ENCODE measurements at regions not wholly inside any gene's neighbourhood (a gene's known extent, or its start where the extent isn't known, plus 50 kb on each side); places are given as distances from the start of the nearest gene placed in this dataset.
A peak's percentile ranks its signal among the peaks of the same experiment; 100 is the strongest.

DNA sequence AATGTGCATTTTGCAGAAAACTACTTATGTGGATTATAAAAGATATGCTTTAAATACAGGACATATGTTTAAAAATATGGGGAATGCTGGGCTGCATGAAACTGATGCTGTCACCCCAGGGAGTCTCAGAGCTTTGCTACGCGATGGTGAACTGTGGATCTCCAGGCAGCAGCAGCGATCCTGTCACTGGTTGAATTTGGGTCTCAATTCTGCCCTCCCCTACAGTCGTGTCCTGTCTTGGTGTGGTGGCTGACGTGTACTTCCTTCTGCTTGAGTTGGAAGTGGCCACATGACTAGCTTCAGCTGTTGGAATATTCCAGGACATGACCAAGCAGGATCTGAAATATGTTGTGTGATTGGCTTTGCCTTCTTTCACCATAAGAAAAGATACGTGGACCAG is 222.9 kb upstream of the AJAP1 start:
- Histone ChIP-seq H3K27ac (ENCODE audit: low read length) (no peak overlapping the region), H3K36me3 (ENCODE audit: control insufficient read depth, low read depth, low read length) (no peaks in the 10 kb centered on the region), H3K4me1 (ENCODE audit: control insufficient read depth, low read depth, low read length) (no peaks in the 10 kb centered on the region), H3K27me3 (ENCODE audit: control insufficient read depth, insufficient read depth, low read length) (no peaks in the 10 kb centered on the region), H3K4me3 (ENCODE audit: low read length) (no peak overlapping the region), H3K9ac (ENCODE audit: low read length) (no peak overlapping the region), H3K9me3 (ENCODE audit: control insufficient read depth, low read depth, low read length) (no peaks in the 10 kb centered on the region)

DNA sequence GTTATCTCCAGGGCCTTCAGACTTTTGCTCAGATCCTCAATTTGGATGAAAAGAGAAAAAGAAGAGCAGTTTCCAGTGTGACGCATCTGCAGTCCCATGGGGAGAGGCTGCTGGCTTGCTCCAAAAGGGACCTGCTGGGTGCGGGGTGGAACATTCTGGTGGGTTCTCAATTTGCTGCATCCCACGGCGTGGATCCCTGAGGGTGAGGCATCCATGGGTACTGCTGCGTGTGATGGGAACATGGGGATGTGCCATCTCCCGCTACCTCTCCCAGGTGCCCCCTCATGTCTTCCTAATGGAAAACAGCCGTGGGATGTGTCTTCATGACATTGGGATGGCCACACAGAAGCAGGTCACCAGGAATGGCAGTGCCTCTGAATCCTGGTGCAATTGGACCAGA is 221.3 kb upstream of the AJAP1 start:
- Histone ChIP-seq H3K9ac (ENCODE audit: low read length) (no peak overlapping the region), H3K27me3 (ENCODE audit: control insufficient read depth, insufficient read depth, low read length) (no peaks in the 10 kb centered on the region), H3K36me3 (ENCODE audit: control insufficient read depth, low read depth, low read length) (no peaks in the 10 kb centered on the region), H3K9me3 (ENCODE audit: control insufficient read depth, low read depth, low read length) (no peaks in the 10 kb centered on the region), H3K27ac (ENCODE audit: low read length) (no peak overlapping the region), H3K4me3 (ENCODE audit: low read length) (no peak overlapping the region), H3K4me1 (ENCODE audit: control insufficient read depth, low read depth, low read length) (no peaks in the 10 kb centered on the region)

DNA sequence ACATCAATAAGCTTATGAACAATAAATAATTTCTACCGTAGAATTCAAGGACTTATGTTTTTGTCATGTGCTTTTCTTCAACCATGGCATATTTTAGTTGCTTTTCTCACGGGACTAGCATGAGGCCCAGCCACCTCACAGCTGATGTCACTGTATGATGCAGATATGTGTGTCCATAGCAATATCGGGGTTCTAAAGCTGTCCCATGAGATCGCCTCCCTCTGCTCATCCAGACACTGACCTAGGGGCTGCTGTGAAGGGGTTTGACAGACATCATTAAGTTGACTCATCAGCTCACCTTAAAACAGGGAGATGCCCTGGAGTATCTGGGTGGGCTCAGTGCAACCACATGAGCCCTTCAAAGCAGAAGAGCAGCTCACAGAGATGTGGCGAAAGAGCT is 210.3 kb upstream of the AJAP1 start:
- H3K9ac ChIP-seq (ENCODE audit: low read length): no peak overlapping the region
- no peaks in the 10 kb centered on the region for H3K27me3 ChIP-seq (ENCODE audit: control insufficient read depth, insufficient read depth, low read length)
- no peak overlapping the region for H3K4me3 ChIP-seq (ENCODE audit: low read length)
- H3K27ac ChIP-seq (ENCODE audit: low read length): no peak overlapping the region
- H3K36me3 ChIP-seq (ENCODE audit: control insufficient read depth, low read depth, low read length): no peaks in the 10 kb centered on the region
- no peaks in the 10 kb centered on the region for H3K9me3 ChIP-seq (ENCODE audit: control insufficient read depth, low read depth, low read length)
- H3K4me1 ChIP-seq (ENCODE audit: control insufficient read depth, low read depth, low read length): peaks cover 18% of the 10 kb centered on the region

DNA sequence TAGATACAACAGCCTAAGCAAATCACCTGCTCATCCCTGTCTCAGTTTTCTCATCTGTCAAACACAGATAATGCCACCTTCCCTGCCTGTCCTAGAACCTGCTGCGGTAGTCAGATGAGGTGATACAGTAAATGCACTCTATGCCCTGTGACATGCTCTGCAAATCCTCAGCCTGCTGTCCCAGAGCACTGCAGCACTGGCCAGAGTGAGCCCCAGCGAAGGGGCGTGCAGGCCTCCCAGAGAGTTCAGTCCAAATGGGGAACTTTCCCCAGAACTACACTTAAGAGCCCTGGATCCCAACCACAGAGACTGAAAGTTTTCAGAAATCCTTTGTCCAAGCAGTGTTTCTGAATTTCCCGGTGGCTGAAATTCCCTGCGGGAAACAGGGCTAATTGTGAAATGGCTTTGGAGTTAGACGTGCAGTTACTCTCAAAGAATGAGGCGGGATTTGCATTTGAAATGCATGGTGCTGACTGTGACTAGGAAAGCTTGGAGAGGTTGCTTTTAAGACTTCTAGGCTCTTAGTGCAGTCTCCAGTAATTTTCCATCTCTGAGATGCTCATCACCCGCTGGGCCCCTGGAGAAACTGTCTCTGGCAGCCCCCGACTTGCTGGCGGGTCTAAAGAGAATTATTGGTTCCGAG is 206.5 kb upstream of the AJAP1 start:
- no peak overlapping the region for H3K9ac ChIP-seq (ENCODE audit: low read length)
- no peaks in the 10 kb centered on the region for H3K36me3 ChIP-seq (ENCODE audit: control insufficient read depth, low read depth, low read length)

DNA sequence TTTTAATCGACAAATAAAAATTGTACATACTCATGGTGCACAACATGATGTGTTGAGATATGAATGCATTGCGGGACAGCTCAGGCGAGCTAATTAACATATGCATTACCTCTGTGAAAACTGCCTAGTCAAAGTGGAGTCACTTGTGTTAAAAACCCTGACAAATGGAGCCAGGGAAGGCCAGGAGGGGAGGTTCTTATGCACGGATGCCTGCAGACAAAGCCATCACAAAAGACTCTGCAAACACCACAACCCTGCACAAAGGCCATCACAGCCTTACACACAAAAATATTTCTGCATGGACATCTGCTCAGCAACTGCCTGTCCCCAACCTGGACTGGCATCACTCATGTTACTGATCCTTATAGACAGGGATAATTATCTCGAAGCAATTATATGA is 204.4 kb upstream of the AJAP1 start:
- no peaks in the 10 kb centered on the region for H3K27me3 ChIP-seq (ENCODE audit: control insufficient read depth, insufficient read depth, low read length)
- H3K4me1 ChIP-seq (ENCODE audit: control insufficient read depth, low read depth, low read length): peaks cover 23% of the 10 kb centered on the region
- no peaks in the 10 kb centered on the region for H3K36me3 ChIP-seq (ENCODE audit: control insufficient read depth, low read depth, low read length)
- no peaks in the 10 kb centered on the region for H3K9me3 ChIP-seq (ENCODE audit: control insufficient read depth, low read depth, low read length)
- H3K4me3 ChIP-seq (ENCODE audit: low read length): no peak overlapping the region
- no peak overlapping the region for H3K9ac ChIP-seq (ENCODE audit: low read length)
- no peak overlapping the region for H3K27ac ChIP-seq (ENCODE audit: low read length)

More for the DNA sequence above, 206.5 kb upstream of the AJAP1 start:
- Histone ChIP-seq H3K4me1 (ENCODE audit: control insufficient read depth, low read depth, low read length) (peaks cover 23% of the 10 kb centered on the region), H3K27me3 (ENCODE audit: control insufficient read depth, insufficient read depth, low read length) (no peaks in the 10 kb centered on the region), H3K9me3 (ENCODE audit: control insufficient read depth, low read depth, low read length) (no peaks in the 10 kb centered on the region), H3K4me3 (ENCODE audit: low read length) (peak overlapping the region; percentile 15), H3K27ac (ENCODE audit: low read length) (no peak overlapping the region)

DNA sequence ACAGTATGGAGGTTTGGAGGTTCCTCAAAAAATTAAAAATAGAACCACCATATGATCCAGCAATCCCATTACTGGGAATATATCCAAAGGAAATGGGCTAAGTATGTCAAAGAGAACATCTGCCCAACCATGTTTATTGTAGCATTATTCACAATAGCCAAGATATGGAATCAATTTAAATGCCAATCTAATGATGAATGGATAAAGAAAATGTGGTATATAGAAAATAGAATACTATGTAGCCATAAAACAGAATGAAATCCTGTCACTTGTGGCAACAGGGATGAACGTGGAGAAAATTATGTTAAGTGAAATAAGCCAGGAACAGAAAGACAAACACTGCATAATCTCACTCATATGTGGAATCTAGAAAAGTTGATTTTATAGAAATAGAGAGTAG is 201.7 kb upstream of the AJAP1 start:
- Histone ChIP-seq H3K9ac (ENCODE audit: low read length) (no peak overlapping the region), H3K9me3 (ENCODE audit: control insufficient read depth, low read depth, low read length) (no peaks in the 10 kb centered on the region), H3K36me3 (ENCODE audit: control insufficient read depth, low read depth, low read length) (no peaks in the 10 kb centered on the region), H3K4me1 (ENCODE audit: control insufficient read depth, low read depth, low read length) (peaks cover 19% of the 10 kb centered on the region), H3K27ac (ENCODE audit: low read length) (no peak overlapping the region), H3K4me3 (ENCODE audit: low read length) (no peak overlapping the region), H3K27me3 (ENCODE audit: control insufficient read depth, insufficient read depth, low read length) (no peaks in the 10 kb centered on the region)

DNA sequence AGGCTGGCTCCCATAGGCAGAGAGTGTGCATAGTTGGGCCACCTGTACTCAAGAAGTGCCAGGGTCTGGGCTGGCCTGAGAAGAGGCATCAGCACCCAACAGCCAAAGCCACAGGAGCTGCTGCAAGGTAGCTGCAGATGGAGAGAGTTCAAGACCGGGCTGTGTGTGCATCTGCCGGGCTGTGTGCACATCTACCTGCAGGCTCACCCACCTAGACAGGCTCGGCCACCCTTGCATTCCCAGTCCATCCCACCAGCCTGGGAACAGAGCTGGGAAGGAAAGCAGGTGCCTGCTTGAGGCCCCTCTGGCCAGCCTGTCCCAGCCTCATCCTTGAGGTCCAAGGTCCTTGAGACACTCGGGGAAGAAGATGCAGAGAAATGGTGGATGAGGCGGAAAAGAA is 194.4 kb upstream of the AJAP1 start:
- Histone ChIP-seq H3K27ac (ENCODE audit: low read length) (no peak overlapping the region), H3K36me3 (ENCODE audit: control insufficient read depth, low read depth, low read length) (no peaks in the 10 kb centered on the region), H3K9ac (ENCODE audit: low read length) (no peak overlapping the region), H3K9me3 (ENCODE audit: control insufficient read depth, low read depth, low read length) (no peaks in the 10 kb centered on the region), H3K4me3 (ENCODE audit: low read length) (no peak overlapping the region), H3K4me1 (ENCODE audit: control insufficient read depth, low read depth, low read length) (no peaks in the 10 kb centered on the region), H3K27me3 (ENCODE audit: control insufficient read depth, insufficient read depth, low read length) (no peaks in the 10 kb centered on the region)

DNA sequence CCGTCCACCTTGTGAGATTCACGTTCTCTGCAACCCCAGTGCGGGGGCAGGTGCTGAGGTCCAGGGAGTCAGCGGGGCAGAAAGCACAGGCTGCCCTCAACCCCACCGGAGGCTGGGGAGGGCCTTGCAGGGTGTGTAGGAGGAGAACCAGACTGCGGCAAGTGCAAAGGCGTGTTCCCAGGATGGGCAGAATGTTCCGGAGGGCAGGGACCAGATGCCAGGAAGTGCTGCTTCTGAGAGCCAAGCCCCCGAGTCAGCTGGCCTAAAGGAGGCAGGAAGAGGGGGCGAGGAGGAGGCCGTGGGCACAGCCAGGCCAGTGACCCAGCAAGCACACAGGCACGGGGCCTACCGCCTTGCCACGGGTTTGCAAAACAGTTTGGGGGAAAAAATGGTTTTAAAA is 193.8 kb upstream of the AJAP1 start:
- no peaks in the 10 kb centered on the region for H3K4me1 ChIP-seq (ENCODE audit: control insufficient read depth, low read depth, low read length)
- no peaks in the 10 kb centered on the region for H3K9me3 ChIP-seq (ENCODE audit: control insufficient read depth, low read depth, low read length)
- no peak overlapping the region for H3K4me3 ChIP-seq (ENCODE audit: low read length)
- no peaks in the 10 kb centered on the region for H3K27me3 ChIP-seq (ENCODE audit: control insufficient read depth, insufficient read depth, low read length)
- H3K36me3 ChIP-seq (ENCODE audit: control insufficient read depth, low read depth, low read length): no peaks in the 10 kb centered on the region
- no peak overlapping the region for H3K27ac ChIP-seq (ENCODE audit: low read length)
- H3K9ac ChIP-seq (ENCODE audit: low read length): no peak overlapping the region

DNA sequence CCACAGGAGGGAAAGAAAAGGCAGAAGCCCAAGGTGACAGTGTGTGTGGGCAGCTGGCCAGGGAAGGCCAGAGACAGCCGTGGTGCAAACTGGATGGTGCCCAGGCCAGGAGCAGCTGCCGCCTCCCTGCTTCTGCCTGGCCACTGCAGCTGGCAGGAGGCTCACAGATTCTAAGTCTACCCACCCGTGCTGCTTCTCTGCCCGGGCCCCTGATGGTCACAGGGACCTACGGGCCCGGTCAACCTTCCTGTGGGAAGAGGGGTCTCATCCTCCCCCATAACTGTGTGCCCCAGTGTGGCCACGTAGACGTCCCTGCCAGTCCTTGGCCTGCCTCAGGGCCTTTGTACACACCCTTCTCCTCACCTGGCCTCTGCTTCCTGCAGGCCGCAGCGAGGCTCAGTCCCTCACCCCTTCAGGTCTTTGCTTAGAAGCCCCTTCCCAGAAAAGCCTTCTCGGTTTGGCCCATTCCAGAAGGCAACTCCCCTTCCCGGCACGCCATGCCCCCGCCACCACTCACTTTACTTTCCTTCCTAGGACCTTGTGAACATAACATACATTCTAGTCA is 192.6 kb upstream of the AJAP1 start:
- Histone ChIP-seq H3K4me3 (ENCODE audit: low read length) (no peak overlapping the region), H3K4me1 (ENCODE audit: control insufficient read depth, low read depth, low read length) (no peaks in the 10 kb centered on the region), H3K36me3 (ENCODE audit: control insufficient read depth, low read depth, low read length) (no peaks in the 10 kb centered on the region), H3K9ac (ENCODE audit: low read length) (no peak overlapping the region), H3K9me3 (ENCODE audit: control insufficient read depth, low read depth, low read length) (no peaks in the 10 kb centered on the region), H3K27me3 (ENCODE audit: control insufficient read depth, insufficient read depth, low read length) (no peaks in the 10 kb centered on the region), H3K27ac (ENCODE audit: low read length) (no peak overlapping the region)

DNA sequence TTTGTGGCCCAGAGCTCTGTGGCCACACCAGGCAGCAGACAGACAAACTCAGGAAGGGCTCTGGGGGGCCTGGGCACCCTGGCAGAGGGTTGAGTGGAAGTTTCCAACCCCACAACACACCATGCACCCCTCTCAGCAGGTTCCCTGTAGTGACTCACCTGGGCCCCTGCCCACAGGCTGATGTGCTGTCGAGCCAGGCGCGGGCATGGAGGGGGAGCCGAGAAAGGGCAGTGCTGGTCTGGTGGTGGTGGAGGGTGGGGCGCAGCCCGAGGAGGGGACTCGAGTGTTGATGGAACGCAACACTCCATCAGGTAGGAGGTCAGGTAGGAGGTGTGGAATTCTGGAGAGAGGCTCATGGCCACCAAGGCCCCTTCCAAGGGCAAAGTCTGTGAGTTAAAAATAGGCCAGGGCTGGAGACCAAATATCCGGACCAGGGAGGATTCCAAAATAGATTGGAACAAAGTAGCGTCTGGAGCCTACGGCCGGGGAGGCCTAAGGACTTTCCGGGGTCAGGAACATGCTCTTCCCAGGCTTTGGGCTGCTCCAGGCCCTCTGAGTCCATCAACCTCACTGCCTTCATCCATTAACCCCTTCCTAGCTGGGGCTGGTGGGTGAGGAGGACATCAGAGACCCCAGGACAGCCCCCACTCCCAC is 191.5 kb upstream of the AJAP1 start:
- Histone ChIP-seq H3K4me1 (ENCODE audit: control insufficient read depth, low read depth, low read length) (no peaks in the 10 kb centered on the region), H3K9ac (ENCODE audit: low read length) (no peak overlapping the region), H3K36me3 (ENCODE audit: control insufficient read depth, low read depth, low read length) (no peaks in the 10 kb centered on the region), H3K4me3 (ENCODE audit: low read length) (no peak overlapping the region), H3K9me3 (ENCODE audit: control insufficient read depth, low read depth, low read length) (no peaks in the 10 kb centered on the region), H3K27me3 (ENCODE audit: control insufficient read depth, insufficient read depth, low read length) (no peaks in the 10 kb centered on the region), H3K27ac (ENCODE audit: low read length) (no peak overlapping the region)

DNA sequence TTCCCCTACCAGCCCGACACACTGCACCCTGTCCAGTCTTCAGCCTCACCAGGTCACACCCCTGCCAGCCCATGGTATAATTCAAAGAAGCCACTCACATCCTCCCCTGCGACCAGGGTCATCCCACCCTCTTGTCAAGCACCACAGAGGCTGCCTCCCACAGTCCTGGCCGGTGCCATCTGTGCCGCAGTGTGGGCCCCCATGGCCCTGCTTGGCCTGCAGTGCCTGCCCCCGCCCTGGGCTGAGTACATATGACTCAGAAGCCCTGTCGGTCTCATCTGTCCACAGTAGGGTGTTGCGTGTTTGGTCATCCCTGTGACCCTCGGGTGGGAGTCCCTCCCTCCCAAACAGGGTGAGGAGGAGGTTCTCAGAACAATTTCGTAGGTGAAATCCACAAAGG is 190.8 kb upstream of the AJAP1 start:
- no peak overlapping the region for H3K9ac ChIP-seq (ENCODE audit: low read length)
- H3K4me3 ChIP-seq (ENCODE audit: low read length): no peak overlapping the region
- H3K27ac ChIP-seq (ENCODE audit: low read length): no peak overlapping the region
- no peaks in the 10 kb centered on the region for H3K36me3 ChIP-seq (ENCODE audit: control insufficient read depth, low read depth, low read length)
- H3K4me1 ChIP-seq (ENCODE audit: control insufficient read depth, low read depth, low read length): no peaks in the 10 kb centered on the region
- H3K9me3 ChIP-seq (ENCODE audit: control insufficient read depth, low read depth, low read length): no peaks in the 10 kb centered on the region
- H3K27me3 ChIP-seq (ENCODE audit: control insufficient read depth, insufficient read depth, low read length): no peaks in the 10 kb centered on the region

DNA sequence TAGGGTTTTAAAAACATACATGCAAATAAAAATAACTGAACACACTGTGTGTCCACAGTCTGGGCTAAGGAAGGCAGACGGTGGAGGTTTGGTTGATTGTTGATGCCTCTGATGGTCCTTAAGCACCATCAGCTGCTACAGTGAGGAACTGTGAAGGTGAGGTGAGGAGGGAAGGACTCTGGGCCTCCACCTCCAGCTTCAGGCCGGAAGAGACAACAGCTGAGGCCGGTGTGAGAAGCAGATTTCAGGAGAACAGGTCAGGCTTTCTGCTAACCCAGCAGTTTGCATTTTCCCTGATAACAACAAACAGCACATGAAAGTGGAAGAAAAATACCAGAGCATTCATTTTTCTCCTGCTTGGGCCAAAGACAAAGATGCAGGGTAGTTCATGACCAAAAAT is 189.9 kb upstream of the AJAP1 start:
- H3K9me3 ChIP-seq (ENCODE audit: control insufficient read depth, low read depth, low read length): no peaks in the 10 kb centered on the region
- no peaks in the 10 kb centered on the region for H3K4me1 ChIP-seq (ENCODE audit: control insufficient read depth, low read depth, low read length)
- H3K36me3 ChIP-seq (ENCODE audit: control insufficient read depth, low read depth, low read length): no peaks in the 10 kb centered on the region
- H3K27me3 ChIP-seq (ENCODE audit: control insufficient read depth, insufficient read depth, low read length): no peaks in the 10 kb centered on the region
- no peak overlapping the region for H3K27ac ChIP-seq (ENCODE audit: low read length)
- no peak overlapping the region for H3K9ac ChIP-seq (ENCODE audit: low read length)
- H3K4me3 ChIP-seq (ENCODE audit: low read length): no peak overlapping the region

Measured in iPS-18a (cell line).